Frontal cortex (tissue), 3 donors: ENCODE measurements at regions not wholly inside any gene's neighbourhood (a gene's known extent, or its start where the extent isn't known, plus 50 kb on each side); places are given as distances from the start of the nearest gene placed in this dataset.
"Not testable (repeated sequence)": the region's sequence is repeated elsewhere in the genome, so short reads cannot be mapped to it uniquely, and the experiment has no call there.

Experiments used
- DNase-seq, 2 donors: peaks; one replicate each; pipeline ENCODE4 v3.0.0; 2012; ENCODE audit warnings: low spot score in 2 of 2
- FAIRE-seq: peaks from 2 replicates; lab custom pipeline; 2012; peaks lifted over from hg19 to GRCh38; lab: Jason Lieb, UNC
- donor health status: control.
- donor health status: control.
- donor health status: control.

- FAIRE-seq (no peak), DNase-seq (no peak)
Observed at GRCh38 chr9:87381050-87381711, 116.5 kb upstream of the DAPK1 start.

GRCh38 chr9:87381746-87382145 is 115.9 kb upstream of the DAPK1 start:
- FAIRE-seq (no peak), DNase-seq (no peak)

- FAIRE-seq: no peak
- DNase-seq: no peak
Observed at GRCh38 chr9:87382900-87383299, 114.8 kb upstream of the DAPK1 start.

- FAIRE-seq (no peak), DNase-seq (no peak)
Observed at GRCh38 chr9:87383344-87384150, 114.1 kb upstream of the DAPK1 start.

- FAIRE-seq (no peak), DNase-seq (no peak)
Observed at GRCh38 chr9:87386490-87387025, 111.1 kb upstream of the DAPK1 start.

- no peak for FAIRE-seq
- DNase-seq: no peak
Observed at GRCh38 chr9:87387351-87388011, 110.2 kb upstream of the DAPK1 start.

GRCh38 chr9:87388708-87389107 is 109.0 kb upstream of the DAPK1 start:
- not testable (repeated sequence) for DNase-seq, FAIRE-seq

- no peak for DNase-seq
- no peak for FAIRE-seq
Observed at GRCh38 chr9:87389936-87390335, 107.7 kb upstream of the DAPK1 start.

GRCh38 chr9:87390361-87390760 is 107.3 kb upstream of the DAPK1 start:
- FAIRE-seq (no peak), DNase-seq (no peak)

- no peak for DNase-seq
- FAIRE-seq: no peak
Observed at GRCh38 chr9:87392086-87392485, 105.6 kb upstream of the DAPK1 start.

- no peak for FAIRE-seq
- peak in 1 of 2 donors; percentile 16 for DNase-seq
Observed at GRCh38 chr9:87393706-87394230, 103.9 kb upstream of the DAPK1 start.

- no peak for FAIRE-seq
- DNase-seq: no peak
Observed at GRCh38 chr9:87395804-87396479, 101.7 kb upstream of the DAPK1 start.

- no peak for FAIRE-seq
- no peak for DNase-seq
Observed at GRCh38 chr9:87401681-87402080, 96.0 kb upstream of the DAPK1 start.

- DNase-seq: no peak
- FAIRE-seq: no peak
Observed at GRCh38 chr9:87402537-87402936, 95.1 kb upstream of the DAPK1 start.

- FAIRE-seq (no peak), DNase-seq (no peak)
Observed at GRCh38 chr9:87405677-87406542, 91.8 kb upstream of the DAPK1 start.

GRCh38 chr9:87406543-87407166 is 91.0 kb upstream of the DAPK1 start:
- FAIRE-seq: no peak

GRCh38 chr9:87410047-87411005 is 87.3 kb upstream of the DAPK1 start:
- FAIRE-seq: not testable (repeated sequence)

More at GRCh38 chr9:87406543-87407166, 91.0 kb upstream of the DAPK1 start:
- no peak for DNase-seq

More at GRCh38 chr9:87410047-87411005, 87.3 kb upstream of the DAPK1 start:
- not testable (repeated sequence) for DNase-seq
